GM18507 (cell line): ENCODE measurements at regions not wholly inside any gene's neighbourhood (a gene's known extent, or its start where the extent isn't known, plus 50 kb on each side); places are given as distances from the start of the nearest gene placed in this dataset.

ENCODE experiments used
- DNase-seq: peaks from one replicate; pipeline ENCODE4 v3.0.0; 2011; ENCODE audit warnings: low read depth; ENCODE audit not compliant: insufficient read length; ENCODE audit errors: extremely low spot score
- FAIRE-seq: peaks from 2 replicates; lab custom pipeline; 2011; peaks lifted over from hg19 to GRCh38; lab: Jason Lieb, UNC

GRCh38 chr2:129906139-129906860 is 73.2 kb upstream of the RAB6C start:
- DNase-seq, result no peak
- FAIRE-seq, result no peak

- no peak for FAIRE-seq
- DNase-seq, result no peak
These were observed 72.6 kb upstream of the RAB6C start for GRCh38 chr2:129906861-129907235.

GRCh38 chr2:129907256-129907998 is 72.0 kb upstream of the RAB6C start:
- no peak for DNase-seq
- FAIRE-seq, result no peak

GRCh38 chr2:129908721-129909373 is 70.6 kb upstream of the RAB6C start:
- FAIRE-seq, result no peak
- DNase-seq, result no peak

GRCh38 chr2:129909651-129910418 is 69.6 kb upstream of the RAB6C start:
- no peak for DNase-seq

GRCh38 chr2:129910446-129911362 is 68.8 kb upstream of the RAB6C start:
- FAIRE-seq (no peak), DNase-seq (no peak)

More at GRCh38 chr2:129909651-129910418, 69.6 kb upstream of the RAB6C start:
- FAIRE-seq, result no peak

- DNase-seq, result no peak
- no peak for FAIRE-seq
These were observed 68.0 kb upstream of the RAB6C start for GRCh38 chr2:129911363-129912065.

GRCh38 chr2:129912066-129912820 is 67.2 kb upstream of the RAB6C start:
- FAIRE-seq (no peak), DNase-seq (no peak)

- DNase-seq (no peak), FAIRE-seq (no peak)
These were observed 66.4 kb upstream of the RAB6C start for GRCh38 chr2:129912871-129913694.

GRCh38 chr2:129913695-129914495 is 65.6 kb upstream of the RAB6C start:
- DNase-seq, result no peak
- FAIRE-seq, result no peak

GRCh38 chr2:129914538-129915302 is 64.7 kb upstream of the RAB6C start:
- no peak for DNase-seq
- no peak for FAIRE-seq

GRCh38 chr2:129915303-129915840 is 64.1 kb upstream of the RAB6C start:
- no peak for DNase-seq

GRCh38 chr2:129918604-129919003 is 60.9 kb upstream of the RAB6C start:
- DNase-seq (no peak), FAIRE-seq (no peak)

More at GRCh38 chr2:129915303-129915840, 64.1 kb upstream of the RAB6C start:
- no peak for FAIRE-seq

- no peak for DNase-seq
These were observed 56.7 kb upstream of the RAB6C start for GRCh38 chr2:129922571-129923264.

More at GRCh38 chr2:129922571-129923264, 56.7 kb upstream of the RAB6C start:
- no peak for FAIRE-seq
